WTC11 (cell line): ENCODE measurements at regions not wholly inside any gene's neighbourhood (a gene's known extent, or its start where the extent isn't known, plus 50 kb on each side); places are given as distances from the start of the nearest gene placed in this dataset.

Experiments used
- ATAC-seq: fragments of 200-7000 bp; cut with Tn5 transposase; 2 replicates; pipeline ENCODE4 v1.10.0; 2021; ENCODE audit warnings: mild to moderate bottlenecking, moderate library complexity
- CTCF ChIA-PET: fragments of 300-600 bp; sonication (Branson Sonifier 250); formaldehyde crosslinking; loops from one replicate; lab custom pipeline; 2021; ENCODE audit warnings: antibody characterized with exemption; lab: Charles Lee
- POLR2A ChIA-PET: fragments of 350-600 bp; sonication (Branson Sonifier 250); formaldehyde crosslinking; loops from one replicate; lab custom pipeline; 2021; ENCODE audit warnings: antibody characterized with exemption; lab: Charles Lee
- DNase-seq: peaks from one replicate; pipeline ENCODE4 v3.0.0; 2021; ENCODE audit warnings: low spot score
- H3K27ac Mint-ChIP-seq: 2 replicates; pipeline ENCODE4 v1.8.0; 2021; ENCODE audit warnings: mixed read lengths
- H3K27me3 Mint-ChIP-seq: 2 replicates; pipeline ENCODE4 v1.8.0; 2021; ENCODE audit warnings: low read depth, mild to moderate bottlenecking, moderate library complexity, mixed read lengths
- H3K36me3 Mint-ChIP-seq: 2 replicates; pipeline ENCODE4 v1.8.0; 2021; ENCODE audit warnings: mixed read lengths
- H3K4me1 Mint-ChIP-seq: 2 replicates; pipeline ENCODE4 v1.8.0; 2022; ENCODE audit warnings: mixed read lengths
- H3K4me3 Mint-ChIP-seq: 2 replicates; pipeline ENCODE4 v1.8.0; 2021; ENCODE audit warnings: mild to moderate bottlenecking, moderate library complexity, mixed read lengths
- H3K9me3 Mint-ChIP-seq: 2 replicates; pipeline ENCODE4 v1.8.0; 2021; ENCODE audit warnings: mixed read lengths
- ARID4B ChIP-seq: sonication (generic); formaldehyde crosslinking; IDR thresholded peaks from 2 replicates; pipeline ENCODE4 v1.8.0; 2023; ENCODE audit warnings: missing genetic modification reagents, mild to moderate bottlenecking, borderline replicate concordance
- ATF1 ChIP-seq: sonication (generic); formaldehyde crosslinking; IDR thresholded peaks from 2 replicates; pipeline ENCODE4 v1.8.1; 2023; ENCODE audit warnings: mild to moderate bottlenecking, moderate library complexity, missing genetic modification reagents
- CREM ChIP-seq: sonication (generic); formaldehyde crosslinking; IDR thresholded peaks from 2 replicates; pipeline ENCODE4 v1.8.1; 2022; ENCODE audit warnings: mild to moderate bottlenecking, missing genetic modification reagents, moderate library complexity
- FOXP4 ChIP-seq: sonication (generic); formaldehyde crosslinking; IDR thresholded peaks from 2 replicates; pipeline ENCODE4 v1.8.0; 2022; ENCODE audit warnings: mild to moderate bottlenecking, missing genetic modification reagents
- GABPB1 ChIP-seq: sonication (generic); formaldehyde crosslinking; IDR thresholded peaks from 2 replicates; pipeline ENCODE4 v1.8.1; 2023; ENCODE audit warnings: mild to moderate bottlenecking, missing genetic modification reagents
- JUN ChIP-seq: sonication (generic); formaldehyde crosslinking; IDR thresholded peaks from 2 replicates; pipeline ENCODE4 v1.8.0; 2023; ENCODE audit warnings: mild to moderate bottlenecking, missing genetic modification reagents
- SMAD4 ChIP-seq: sonication (generic); formaldehyde crosslinking; IDR thresholded peaks from 2 replicates; pipeline ENCODE4 v1.8.0; 2022; ENCODE audit warnings: mild to moderate bottlenecking, missing genetic modification reagents
- SOX15 ChIP-seq: fragments of 250-450 bp; sonication (Bioruptor Pico); IDR thresholded peaks from 2 replicates; pipeline ENCODE4 v1.9.0; 2021; ENCODE audit warnings: mild to moderate bottlenecking
- ZBTB43 ChIP-seq: sonication (generic); formaldehyde crosslinking; IDR thresholded peaks from 2 replicates; pipeline ENCODE4 v1.8.1; 2023; ENCODE audit warnings: mild to moderate bottlenecking, missing genetic modification reagents
- ZNF219 ChIP-seq: sonication (generic); formaldehyde crosslinking; IDR thresholded peaks from 2 replicates; pipeline ENCODE4 v1.8.0; 2023; ENCODE audit warnings: missing genetic modification reagents, mild to moderate bottlenecking, borderline replicate concordance
- ZNF232 ChIP-seq: sonication (generic); formaldehyde crosslinking; IDR thresholded peaks from 2 replicates; pipeline ENCODE4 v1.8.0; 2022; ENCODE audit warnings: mild to moderate bottlenecking, missing genetic modification reagents
- ZNF532 ChIP-seq: fragments of 250-450 bp; sonication (Bioruptor Pico); IDR thresholded peaks from 2 replicates; pipeline ENCODE4 v1.9.0; 2021; ENCODE audit warnings: mild to moderate bottlenecking, borderline replicate concordance

- TF ChIP-seq ARID4B (CRISPR knock-in tag) (no peak), ZNF219 (no peak), SMAD4 (no peak), JUN (CRISPR knock-in tag) (no peak), ZNF532 (CRISPR knock-in tag) (no peak)
Measured at GRCh38 chr5:87785554-87786335, 373.0 kb upstream of the CCNH start (continued).

GRCh38 chr5:87784879-87785495 is 372.3 kb upstream of the CCNH start:
- H3K9me3 Mint-ChIP-seq = no peaks in the 10 kb centered on the region
- no peaks in the 10 kb centered on the region for H3K36me3 Mint-ChIP-seq
- CTCF ChIA-PET = no interaction called here

GRCh38 chr5:87784311-87784710 is 371.6 kb upstream of the CCNH start:
- Mint-ChIP-seq H3K27ac (no peak overlapping the region), H3K9me3 (no peaks in the 10 kb centered on the region), H3K4me1 (peaks cover 48% of the 10 kb centered on the region)
- POLR2A ChIA-PET = no interaction called here
- CTCF ChIA-PET = no interaction called here
- no peak for ATAC-seq
- TF ChIP-seq ZNF532 (CRISPR knock-in tag) (no peak), ZBTB43 (no peak), CREM (CRISPR knock-in tag) (no peak), ZNF219 (no peak), ZNF232 (CRISPR knock-in tag) (no peak), SOX15 (CRISPR knock-in tag) (no peak), ATF1 (no peak), GABPB1 (CRISPR knock-in tag) (no peak)
- TF ChIP-seq, all 79 proteins: peak for 0
- DNase-seq = no peak
- Mint-ChIP-seq H3K36me3 (no peaks in the 10 kb centered on the region), H3K4me3 (no peak overlapping the region), H3K27me3 (peaks cover 67% of the 10 kb centered on the region)

More at GRCh38 chr5:87784879-87785495, 372.3 kb upstream of the CCNH start:
- POLR2A ChIA-PET = no interaction called here
- DNase-seq = no peak
- ATAC-seq = no peak
- Mint-ChIP-seq H3K27ac (no peak overlapping the region), H3K4me1 (peaks cover 48% of the 10 kb centered on the region), H3K27me3 (peaks cover 69% of the 10 kb centered on the region), H3K4me3 (no peak overlapping the region)
- TF ChIP-seq JUN (CRISPR knock-in tag) (no peak), FOXP4 (CRISPR knock-in tag) (no peak)
